Bronchial epithelial cell (primary cell): ENCODE measurements at regions not wholly inside any gene's neighbourhood (a gene's known extent, or its start where the extent isn't known, plus 50 kb on each side); places are given as distances from the start of the nearest gene placed in this dataset.
"Not testable (repeated sequence)": the region's sequence is repeated elsewhere in the genome, so short reads cannot be mapped to it uniquely, and the experiment has no call there.

ENCODE experiments used
- DNase-seq: peaks from one replicate; pipeline ENCODE4 v3.0.0-alpha.2; 2010; ENCODE audit warnings: low read depth
- FAIRE-seq: peaks from 2 replicates; lab custom pipeline; 2011; peaks lifted over from hg19 to GRCh38; lab: Jason Lieb, UNC
- H3K27me3 ChIP-seq: 2 replicates; pipeline ENCODE4 v1.5.1; 2011; ENCODE audit warnings: low read length; ENCODE audit not compliant: control insufficient read depth, insufficient read depth
- H3K36me3 ChIP-seq: 2 replicates; pipeline ENCODE4 v1.5.1; 2011; ENCODE audit warnings: low read length; ENCODE audit not compliant: control insufficient read depth, insufficient read depth
- H3K4me3 ChIP-seq: 2 replicates; pipeline ENCODE4 v1.5.1; 2011; ENCODE audit warnings: mild to moderate bottlenecking, low read depth, low read length, control low read depth

DNA sequence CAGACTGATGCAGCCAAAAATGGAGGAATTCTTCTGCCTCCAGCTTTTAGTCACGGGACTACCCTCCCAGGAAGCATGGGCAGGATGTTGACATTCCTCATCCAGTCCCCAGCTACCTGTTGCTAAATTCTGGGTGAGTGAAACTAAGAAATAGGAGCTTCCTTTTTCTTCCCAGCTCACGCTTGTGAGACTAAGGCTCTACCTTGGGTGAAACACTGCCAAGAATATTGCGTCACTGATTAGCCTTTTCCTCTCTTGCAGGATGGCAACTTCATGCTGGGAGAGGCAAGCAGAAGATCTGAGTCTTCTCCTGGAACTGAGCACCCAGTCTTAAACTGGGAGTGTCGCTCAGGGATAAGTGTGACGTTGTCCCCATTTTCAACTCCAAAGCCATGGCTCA is 59.7 kb downstream of the RNU2-63P start:
- H3K4me3 ChIP-seq, H3K27me3 ChIP-seq, H3K36me3 ChIP-seq: not testable (repeated sequence)
- DNase-seq: peak; percentile 24
- FAIRE-seq: peak; percentile 99

DNA sequence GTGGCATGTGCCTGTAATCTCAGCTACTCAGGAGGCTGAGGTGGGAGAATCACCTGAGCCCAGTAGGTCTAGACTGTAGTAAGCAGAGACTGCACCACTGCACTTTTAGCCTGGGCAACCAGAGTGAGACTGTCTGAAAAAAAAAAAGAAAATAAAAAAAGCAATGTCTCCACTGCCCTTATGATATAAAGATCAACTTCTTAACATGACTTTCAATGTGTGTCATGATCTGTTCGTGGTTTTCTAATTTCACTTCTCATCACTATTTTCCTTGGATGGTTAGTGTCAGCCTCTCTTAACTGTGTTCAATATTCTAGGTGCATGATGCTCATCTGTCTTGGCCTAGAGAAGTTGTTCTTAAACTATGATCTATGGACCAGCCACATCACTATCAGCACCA is 67.3 kb downstream of the RNU2-63P start:
- not testable (repeated sequence) for H3K36me3 ChIP-seq, H3K4me3 ChIP-seq, FAIRE-seq, DNase-seq, H3K27me3 ChIP-seq

DNA sequence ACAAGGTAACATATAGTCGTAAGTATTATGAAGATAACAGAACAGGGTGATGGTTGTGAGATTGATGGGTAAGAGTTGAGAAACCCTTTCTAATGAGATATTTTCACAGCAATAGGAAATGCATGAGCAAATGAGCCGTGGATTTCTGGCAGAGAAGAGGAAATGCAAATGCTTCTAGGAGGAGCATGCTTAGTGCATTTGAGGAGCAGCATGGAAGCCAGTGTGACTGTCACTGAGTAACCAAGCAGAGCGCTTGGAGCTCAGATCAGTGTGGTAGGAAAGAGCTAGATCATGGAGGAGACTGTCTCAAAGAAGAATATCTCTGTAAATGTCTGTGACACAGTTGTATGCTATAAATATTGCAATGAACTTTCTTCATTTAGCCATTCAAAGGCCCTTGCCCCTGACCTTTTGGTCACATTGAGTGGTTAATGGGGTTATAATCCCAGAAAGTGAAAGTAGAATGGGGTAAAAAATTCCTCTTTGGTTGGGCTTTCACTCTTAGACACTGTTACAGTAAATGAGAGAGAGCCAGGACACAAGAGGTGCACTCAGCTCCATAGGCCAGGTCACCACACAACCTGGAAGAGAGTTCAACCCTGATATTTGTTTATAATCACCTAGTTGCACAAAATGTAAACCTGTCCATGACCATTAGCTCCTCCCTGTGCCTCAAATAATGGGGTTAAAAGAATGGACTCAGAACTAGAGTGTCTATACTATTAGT is 69.5 kb downstream of the RNU2-63P start:
- H3K27me3 ChIP-seq, DNase-seq, H3K36me3 ChIP-seq, H3K4me3 ChIP-seq: not testable (repeated sequence)
- FAIRE-seq: peak; percentile 80

DNA sequence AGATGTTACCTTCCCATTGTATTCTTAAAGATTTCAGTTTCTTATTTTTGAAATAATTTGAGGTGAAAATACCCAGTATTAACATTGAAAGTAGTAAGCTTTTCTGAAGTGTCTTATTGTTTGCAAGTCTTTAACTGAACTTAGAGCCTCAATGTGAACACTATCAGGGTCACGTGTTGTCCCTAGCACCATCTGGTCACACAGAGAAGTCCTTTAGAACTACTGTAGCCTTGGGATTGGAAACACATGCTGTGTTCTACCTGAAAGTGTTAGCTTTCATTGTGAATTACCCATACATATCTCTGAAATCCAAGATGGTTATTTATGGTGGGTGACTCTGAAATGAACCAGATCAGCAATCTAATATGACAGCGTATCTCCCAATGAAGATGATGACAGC is 77.0 kb downstream of the RNU2-63P start:
- not testable (repeated sequence) for H3K36me3 ChIP-seq, FAIRE-seq, H3K4me3 ChIP-seq, DNase-seq, H3K27me3 ChIP-seq

DNA sequence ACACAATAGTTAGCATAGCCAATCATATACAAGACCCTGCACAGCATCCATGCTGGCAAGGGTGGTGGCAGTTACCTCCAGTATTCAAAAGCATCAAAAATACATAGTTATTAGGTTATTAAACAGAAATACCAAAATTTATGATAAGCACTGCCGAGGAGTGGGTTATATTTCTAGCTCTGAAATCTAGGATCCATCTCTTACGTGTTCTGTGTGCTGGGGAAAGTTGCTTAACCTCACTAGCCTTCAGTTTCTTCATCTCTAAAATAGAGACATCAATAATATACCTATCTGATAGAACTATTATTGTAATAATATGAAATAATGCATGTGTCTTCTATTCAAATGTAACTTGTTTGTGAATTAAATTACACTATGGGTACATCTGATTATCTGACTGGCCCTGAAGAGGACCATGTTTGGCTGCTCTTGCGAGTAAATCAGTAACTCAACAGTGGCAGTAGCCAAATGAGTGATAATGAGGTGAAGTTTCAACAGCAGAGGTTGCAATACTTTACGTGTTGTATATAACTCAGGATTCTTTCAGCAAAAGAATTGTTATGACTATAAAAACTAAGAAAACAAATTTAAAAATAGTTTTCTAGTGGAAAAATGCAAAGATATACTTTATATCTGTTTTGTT is 93.5 kb upstream of the RGPD2 start:
- not testable (repeated sequence) for FAIRE-seq, DNase-seq, H3K27me3 ChIP-seq, H3K36me3 ChIP-seq, H3K4me3 ChIP-seq

DNA sequence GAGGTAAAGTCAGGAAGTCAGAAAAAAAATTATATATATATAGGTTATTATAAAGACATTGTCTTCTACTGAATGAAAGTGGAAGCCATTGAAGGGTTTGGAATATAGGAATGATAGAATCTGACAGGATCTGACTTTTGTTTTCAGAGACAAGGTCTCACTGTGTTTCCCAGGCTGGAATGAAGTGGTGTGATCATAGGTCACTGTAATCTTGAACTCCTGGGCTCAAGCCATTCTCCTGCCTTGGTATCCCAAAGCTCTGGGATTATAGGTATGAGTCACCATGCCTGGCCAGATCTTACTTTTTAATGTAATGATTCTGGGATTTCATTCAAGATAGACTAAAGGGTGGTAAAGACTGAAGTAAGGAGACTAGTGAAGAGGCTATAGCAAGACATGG is 91.6 kb upstream of the RGPD2 start:
- H3K4me3 ChIP-seq, FAIRE-seq, DNase-seq, H3K36me3 ChIP-seq, H3K27me3 ChIP-seq: not testable (repeated sequence)

DNA sequence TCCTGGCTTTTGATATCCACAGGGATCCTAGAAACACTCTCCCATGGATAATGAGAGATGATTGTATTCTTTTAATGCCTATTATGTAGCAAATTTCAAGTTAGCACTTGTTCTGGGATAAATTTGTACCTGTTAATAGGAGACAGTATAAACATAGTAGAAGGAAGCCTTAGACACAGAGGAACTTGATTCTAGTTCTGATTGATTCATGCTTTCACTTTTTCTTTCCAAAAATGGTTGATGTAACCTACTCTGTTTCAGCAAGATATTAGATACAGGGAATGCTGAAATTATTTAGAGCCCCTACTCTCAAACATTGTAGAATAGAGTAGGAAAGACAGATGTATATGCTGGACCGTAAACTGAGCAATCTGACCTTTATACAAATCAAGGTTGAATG is 85.3 kb upstream of the RGPD2 start:
- H3K36me3 ChIP-seq, FAIRE-seq, H3K4me3 ChIP-seq, H3K27me3 ChIP-seq, DNase-seq: not testable (repeated sequence)

DNA sequence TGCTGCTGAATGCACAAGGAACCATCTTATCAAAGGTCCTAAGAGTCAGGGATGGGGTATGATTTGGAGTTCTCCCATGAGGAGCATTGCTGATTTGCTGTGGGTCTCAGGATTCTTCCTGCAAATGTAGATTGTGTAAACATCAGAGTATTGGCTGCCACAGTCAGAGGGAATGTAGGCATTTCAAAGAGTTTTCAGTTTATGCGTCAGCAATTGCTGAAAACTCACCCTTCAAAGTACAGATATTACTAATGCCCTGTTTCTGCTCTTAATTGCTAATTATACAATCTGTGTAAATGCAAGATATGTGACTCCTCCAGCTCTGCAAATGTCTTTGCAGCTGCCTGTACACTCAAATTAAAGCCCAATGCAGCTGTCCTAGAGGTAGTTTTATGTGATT is 83.4 kb upstream of the RGPD2 start:
- not testable (repeated sequence) for H3K36me3 ChIP-seq, H3K4me3 ChIP-seq, H3K27me3 ChIP-seq, DNase-seq
- FAIRE-seq: peak; percentile 55

DNA sequence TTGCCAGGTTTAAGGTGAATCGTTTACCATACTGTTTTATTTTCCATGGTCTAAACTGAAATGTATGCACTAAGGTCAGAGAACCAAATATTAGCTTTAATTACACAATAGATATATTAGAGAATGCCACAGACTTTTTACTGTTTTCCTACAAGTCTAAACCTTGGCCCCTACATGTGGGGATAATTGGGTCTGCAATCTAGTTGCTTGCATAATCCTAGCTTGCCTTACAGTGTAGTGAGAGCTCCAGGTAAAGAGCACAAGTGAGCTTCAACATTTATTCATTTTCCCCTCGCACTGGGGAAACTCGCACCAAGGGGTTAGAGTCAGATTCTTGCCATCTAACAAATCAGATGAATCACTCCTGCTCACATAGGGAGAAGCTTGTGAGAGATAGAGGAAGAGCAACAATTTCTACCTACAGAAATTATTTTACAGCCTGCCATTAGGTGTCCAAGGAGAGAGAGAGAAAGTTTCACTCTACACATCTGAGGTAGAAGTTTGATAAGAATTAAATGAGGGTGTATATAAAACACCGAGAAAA is 82.0 kb upstream of the RGPD2 start:
- not testable (repeated sequence) for H3K36me3 ChIP-seq, H3K27me3 ChIP-seq, FAIRE-seq, DNase-seq, H3K4me3 ChIP-seq

DNA sequence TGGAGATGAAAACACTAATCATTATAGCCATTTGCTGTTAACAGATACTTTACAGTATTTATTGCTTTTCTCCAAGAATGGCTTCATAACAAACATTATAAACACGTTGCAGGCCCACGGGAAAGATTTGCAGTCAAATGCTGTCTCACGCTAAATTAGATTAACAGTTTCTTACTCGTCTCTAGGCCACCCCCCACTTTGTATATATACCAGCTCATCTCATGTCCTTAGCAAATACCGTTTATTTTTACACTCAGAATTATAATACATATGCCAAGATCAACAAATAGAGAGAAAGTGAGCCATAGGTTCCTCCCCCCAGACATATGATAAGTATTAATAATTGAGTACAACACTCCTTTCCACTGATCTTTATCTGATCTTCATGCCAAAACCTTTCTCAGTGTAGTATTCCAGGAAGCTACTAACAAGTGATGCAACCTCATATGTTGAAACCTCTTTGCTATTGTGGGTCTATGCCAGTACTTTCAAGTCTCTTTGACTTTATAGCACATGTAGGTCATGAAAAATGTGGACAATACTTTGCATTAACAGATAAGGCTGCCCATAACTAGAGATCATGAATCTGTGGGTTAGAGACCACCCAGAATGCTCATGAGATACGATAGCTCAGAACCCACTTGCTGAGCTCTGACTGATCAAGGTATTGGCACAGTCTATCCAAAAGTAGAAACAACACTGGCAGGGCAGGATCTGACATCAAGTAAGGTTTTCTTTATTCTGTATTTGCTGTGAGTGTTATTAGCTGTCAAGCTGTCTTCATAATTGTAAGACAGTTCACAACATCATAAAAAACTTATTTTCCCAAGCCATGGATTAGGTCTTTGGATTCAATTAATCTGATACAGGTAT is 77.9 kb upstream of the RGPD2 start:
- DNase-seq, H3K36me3 ChIP-seq, H3K4me3 ChIP-seq, H3K27me3 ChIP-seq: not testable (repeated sequence)
- FAIRE-seq: peak; percentile 40

DNA sequence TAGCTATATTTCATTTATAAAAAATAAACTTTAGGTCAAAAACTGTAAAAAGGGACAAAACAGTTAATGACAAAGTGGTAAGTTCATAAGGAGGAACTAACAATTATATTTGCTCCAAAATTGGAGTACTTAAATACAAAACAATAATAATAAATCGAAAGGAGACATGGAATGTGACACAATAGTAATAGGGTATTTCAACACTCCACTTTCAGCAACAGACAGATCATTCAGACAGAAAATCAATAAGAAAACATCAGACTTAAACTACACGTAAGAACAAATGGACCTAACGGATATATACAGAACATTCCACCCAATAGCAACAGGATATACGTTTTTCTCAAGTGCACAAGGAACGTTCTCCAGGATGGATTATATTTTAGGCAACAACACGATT is 58.1 kb upstream of the RGPD2 start:
- FAIRE-seq, H3K27me3 ChIP-seq, H3K36me3 ChIP-seq, H3K4me3 ChIP-seq, DNase-seq: not testable (repeated sequence)
